ENCODE measurements at regions not wholly inside any gene's neighbourhood (a gene's known extent, or its start where the extent isn't known, plus 50 kb on each side); places are given as distances from the start of the nearest gene placed in this dataset.

GRCh38 chr10:58054881-58055280, 212.8 kb downstream of the IPMK start:
- no peak overlapping the region for H3K4me3 Mint-ChIP-seq
- H3K27ac Mint-ChIP-seq, result no peak overlapping the region
- no peaks in the 10 kb centered on the region for H3K9me3 Mint-ChIP-seq

GRCh38 chr10:58052772-58053171, 214.9 kb downstream of the IPMK start:
- POLR2A ChIA-PET, result no interaction called here
- Mint-ChIP-seq H3K4me3 (no peak overlapping the region), H3K27me3 (no peaks in the 10 kb centered on the region), H3K4me1 (ENCODE audit: low read depth) (no peaks in the 10 kb centered on the region), H3K36me3 (ENCODE audit: low read depth) (no peaks in the 10 kb centered on the region), H3K9me3 (no peaks in the 10 kb centered on the region), H3K27ac (no peak overlapping the region)
- H3K27me3 ChIP-seq (ENCODE audit: control insufficient read depth in 1 of 2, insufficient read depth in 2 of 2, low read length in 2 of 2), result no peaks in the 10 kb centered on the region
- no peak overlapping the region for H3K4me3 ChIP-seq (ENCODE audit: low read length)
- H3K36me3 ChIP-seq (ENCODE audit: insufficient read depth, low read length), result no peaks in the 10 kb centered on the region
- H3K9me3 ChIP-seq (ENCODE audit: control insufficient read depth in 1 of 2, insufficient read depth in 1 of 2, low read length in 2 of 2), result no peaks in the 10 kb centered on the region
- ATAC-seq (ENCODE audit: poor library complexity) (no peak), DNase-seq (no peak)
- no peak overlapping the region for H3K27ac ChIP-seq (ENCODE audit: low read depth in 1 of 2, low read length in 2 of 2)
- H3K4me1 ChIP-seq (ENCODE audit: insufficient read depth, low read length), result no peaks in the 10 kb centered on the region
- intact Hi-C loops (cut with DNase I, micrococcal nuclease), result no loop called here
- CTCF ChIA-PET, result interaction anchor here (0.7 kb wide), 1 partner anchor 680 kb away, joined by 3 read pairs; no protein-coding TSS in a partner anchor
- no peak for TF ChIP-seq CTCF (IDR thresholded peaks at IDR 0.05)

More at GRCh38 chr10:58054881-58055280, 212.8 kb downstream of the IPMK start:
- ATAC-seq (ENCODE audit: poor library complexity) (no peak), DNase-seq (no peak)
- Histone ChIP-seq H3K9me3 (ENCODE audit: control insufficient read depth in 1 of 2, insufficient read depth in 1 of 2, low read length in 2 of 2) (no peaks in the 10 kb centered on the region), H3K27me3 (ENCODE audit: control insufficient read depth in 1 of 2, insufficient read depth in 2 of 2, low read length in 2 of 2) (no peaks in the 10 kb centered on the region), H3K4me1 (ENCODE audit: insufficient read depth, low read length) (no peaks in the 10 kb centered on the region), H3K27ac (ENCODE audit: low read depth in 1 of 2, low read length in 2 of 2) (no peak overlapping the region), H3K36me3 (ENCODE audit: insufficient read depth, low read length) (no peaks in the 10 kb centered on the region), H3K4me3 (ENCODE audit: low read length) (no peak overlapping the region)
- no peak for TF ChIP-seq CTCF (IDR thresholded peaks at IDR 0.05)
- intact Hi-C loops (cut with DNase I, micrococcal nuclease), result no loop called here
- ChIA-PET CTCF (no interaction called here), POLR2A (no interaction called here)
- Mint-ChIP-seq H3K36me3 (ENCODE audit: low read depth) (no peaks in the 10 kb centered on the region), H3K4me1 (ENCODE audit: low read depth) (no peaks in the 10 kb centered on the region), H3K27me3 (no peaks in the 10 kb centered on the region)

- H3K27ac ChIP-seq (ENCODE audit: low read depth in 1 of 2, low read length in 2 of 2), result no peak overlapping the region
- no peak overlapping the region for H3K4me3 ChIP-seq (ENCODE audit: low read length)
- Mint-ChIP-seq H3K9me3 (no peaks in the 10 kb centered on the region), H3K36me3 (ENCODE audit: low read depth) (no peaks in the 10 kb centered on the region), H3K27ac (no peak overlapping the region), H3K27me3 (no peaks in the 10 kb centered on the region), H3K4me3 (no peak overlapping the region), H3K4me1 (ENCODE audit: low read depth) (no peaks in the 10 kb centered on the region)
- intact Hi-C loops (cut with DNase I, micrococcal nuclease), result no loop called here
- H3K27me3 ChIP-seq (ENCODE audit: control insufficient read depth in 1 of 2, insufficient read depth in 2 of 2, low read length in 2 of 2), result no peaks in the 10 kb centered on the region
- POLR2A ChIA-PET, result no interaction called here
- DNase-seq, result no peak
- no peaks in the 10 kb centered on the region for H3K36me3 ChIP-seq (ENCODE audit: insufficient read depth, low read length)
- H3K9me3 ChIP-seq (ENCODE audit: control insufficient read depth in 1 of 2, insufficient read depth in 1 of 2, low read length in 2 of 2), result no peaks in the 10 kb centered on the region
- CTCF ChIA-PET, result no interaction called here
- TF ChIP-seq CTCF (IDR thresholded peaks at IDR 0.05), result no peak
- H3K4me1 ChIP-seq (ENCODE audit: insufficient read depth, low read length), result no peaks in the 10 kb centered on the region
- ATAC-seq (ENCODE audit: poor library complexity), result no peak
Measured at GRCh38 chr10:58050575-58050974, 217.1 kb downstream of the IPMK start.

All from CD4-positive, alpha-beta T cell (primary cell).